ENCODE measurements at regions not wholly inside any gene's neighbourhood (a gene's known extent, or its start where the extent isn't known, plus 50 kb on each side); places are given as distances from the start of the nearest gene placed in this dataset.

- TF ChIP-seq CTCF (IDR thresholded peaks at IDR 0.05; ENCODE audit: borderline replicate concordance, extremely low read depth, low read length, poor library complexity, severe bottlenecking) (no peak), EZH2 (IDR thresholded peaks at IDR 0.05; ENCODE audit: borderline replicate concordance, low read depth, low read length, severe bottlenecking) (no peak)
Observed at GRCh38 chr14:89007906-89008305, 183.5 kb downstream of the TTC8 start.

Measured in DND-41 (cell line).